ENCODE measurements at regions not wholly inside any gene's neighbourhood (a gene's known extent, or its start where the extent isn't known, plus 50 kb on each side); places are given as distances from the start of the nearest gene placed in this dataset.

GRCh38 chr5:60490597-60491166 is 209.3 kb downstream of the DEPDC1B start:
- no peak overlapping the region for H3K4me3 ChIP-seq
- intact Hi-C loops (cut with DNase I), result no loop called here
- WGBS, 2 donors, result 76 to 81% methylated on average over 4 of the region's 4 CpGs
- H3K36me3 ChIP-seq (replicated peaks in 1 of 2; ENCODE audit: insufficient read depth in 1 of 2, low read depth in 2 of 2), result no peaks in the 10 kb centered on the region
- no peaks in the 10 kb centered on the region for H3K9me3 ChIP-seq
- H3K4me1 ChIP-seq, result peaks cover 8% of the 10 kb centered on the region
- H3K27ac ChIP-seq, result no peak overlapping the region
- no peak for ATAC-seq
- no peak for TF ChIP-seq POLR2A (IDR thresholded peaks at IDR 0.05)
- TF ChIP-seq, protein P1, sequence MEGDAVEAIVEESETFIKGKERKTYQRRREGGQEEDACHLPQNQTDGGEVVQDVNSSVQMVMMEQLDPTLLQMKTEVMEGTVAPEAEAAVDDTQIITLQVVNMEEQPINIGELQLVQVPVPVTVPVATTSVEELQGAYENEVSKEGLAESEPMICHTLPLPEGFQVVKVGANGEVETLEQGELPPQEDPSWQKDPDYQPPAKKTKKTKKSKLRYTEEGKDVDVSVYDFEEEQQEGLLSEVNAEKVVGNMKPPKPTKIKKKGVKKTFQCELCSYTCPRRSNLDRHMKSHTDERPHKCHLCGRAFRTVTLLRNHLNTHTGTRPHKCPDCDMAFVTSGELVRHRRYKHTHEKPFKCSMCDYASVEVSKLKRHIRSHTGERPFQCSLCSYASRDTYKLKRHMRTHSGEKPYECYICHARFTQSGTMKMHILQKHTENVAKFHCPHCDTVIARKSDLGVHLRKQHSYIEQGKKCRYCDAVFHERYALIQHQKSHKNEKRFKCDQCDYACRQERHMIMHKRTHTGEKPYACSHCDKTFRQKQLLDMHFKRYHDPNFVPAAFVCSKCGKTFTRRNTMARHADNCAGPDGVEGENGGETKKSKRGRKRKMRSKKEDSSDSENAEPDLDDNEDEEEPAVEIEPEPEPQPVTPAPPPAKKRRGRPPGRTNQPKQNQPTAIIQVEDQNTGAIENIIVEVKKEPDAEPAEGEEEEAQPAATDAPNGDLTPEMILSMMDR (IDR thresholded peaks at IDR 0.05), result no peak
- H3K27me3 ChIP-seq, result no peaks in the 10 kb centered on the region
- DNase-seq, result no peak

- TF ChIP-seq, protein P1 (IDR thresholded peaks at IDR 0.05), result no peak
- TF ChIP-seq POLR2A (IDR thresholded peaks at IDR 0.05), result no peak
- no peaks in the 10 kb centered on the region for H3K27me3 ChIP-seq
- ATAC-seq (no peak), DNase-seq (no peak)
- intact Hi-C loops (cut with DNase I), result no loop called here
- no peak overlapping the region for H3K27ac ChIP-seq
- no peaks in the 10 kb centered on the region for H3K36me3 ChIP-seq (replicated peaks in 1 of 2; ENCODE audit: insufficient read depth in 1 of 2, low read depth in 2 of 2)
- WGBS, 2 donors, result 92 to 97% methylated on average over 3 of the region's 3 CpGs
- H3K4me1 ChIP-seq, result peaks cover 8% of the 10 kb centered on the region
- no peaks in the 10 kb centered on the region for H3K9me3 ChIP-seq
- no peak overlapping the region for H3K4me3 ChIP-seq
Measured at GRCh38 chr5:60489856-60490255, 210.1 kb downstream of the DEPDC1B start.

DNA sequence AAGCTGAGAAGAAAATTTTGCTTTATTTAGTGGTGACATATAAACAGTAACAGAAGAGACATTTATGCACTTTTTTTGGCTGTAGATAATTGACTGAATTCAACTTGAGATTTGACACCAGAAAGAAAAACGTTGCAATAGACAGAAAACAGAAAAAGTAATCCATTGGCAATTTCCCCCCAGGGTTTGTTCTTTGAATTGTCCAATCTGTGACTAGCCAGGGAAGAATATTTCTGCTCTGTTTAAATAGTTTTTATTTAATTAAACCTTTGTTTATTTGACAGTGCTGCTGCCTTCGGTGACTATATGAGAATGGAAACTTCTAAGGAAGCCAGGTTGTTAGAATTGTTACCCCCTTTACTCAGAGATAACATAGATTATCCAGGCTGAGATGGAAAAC is 210.6 kb downstream of the DEPDC1B start:
- 40 to 57% methylated on average over 2 of the region's 2 CpGs for WGBS, 2 donors
- DNase-seq (no peak), ATAC-seq (no peak)
- no peaks in the 10 kb centered on the region for H3K27me3 ChIP-seq
- H3K4me1 ChIP-seq, result peaks cover 8% of the 10 kb centered on the region
- no peaks in the 10 kb centered on the region for H3K9me3 ChIP-seq
- no peak overlapping the region for H3K27ac ChIP-seq
- TF ChIP-seq, protein P1 (IDR thresholded peaks at IDR 0.05), result no peak
- no peak for TF ChIP-seq POLR2A (IDR thresholded peaks at IDR 0.05)
- no peak overlapping the region for H3K4me3 ChIP-seq
- intact Hi-C loops (cut with DNase I), result no loop called here
- no peaks in the 10 kb centered on the region for H3K36me3 ChIP-seq (replicated peaks in 1 of 2; ENCODE audit: insufficient read depth in 1 of 2, low read depth in 2 of 2)

DNA sequence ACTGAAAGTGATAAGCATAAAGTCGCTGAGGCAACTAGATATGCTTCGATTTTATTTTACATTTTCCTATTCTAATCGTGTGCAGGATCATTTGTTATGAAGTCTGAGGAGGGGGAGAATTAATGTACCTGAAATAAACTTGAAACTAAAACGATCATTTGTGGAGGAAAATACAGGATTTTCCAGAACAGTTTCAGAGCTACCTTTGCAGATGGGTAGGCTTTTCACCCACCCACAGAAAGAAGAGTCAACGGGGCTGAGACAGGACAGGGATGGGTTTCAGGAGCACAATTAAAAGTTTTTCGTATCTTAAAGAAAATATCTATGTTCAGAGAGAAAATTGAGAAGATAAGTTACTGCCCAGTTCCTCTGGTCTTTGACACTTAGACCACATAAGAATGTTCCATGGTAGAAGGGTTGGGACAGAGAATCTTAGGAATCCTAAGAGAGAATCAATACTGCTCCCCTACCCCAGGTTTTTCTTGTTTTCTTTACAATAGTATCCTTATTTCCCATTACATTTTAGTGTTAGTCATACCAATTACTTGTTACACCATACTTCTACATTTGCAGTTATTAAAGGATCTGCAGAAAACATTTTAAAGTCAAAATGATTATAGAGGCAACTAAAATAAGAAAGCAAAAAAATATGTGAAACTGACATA is 211.4 kb downstream of the DEPDC1B start:
- DNase-seq (no peak), ATAC-seq (no peak)
- 16 to 22% methylated on average over 6 of the region's 6 CpGs for WGBS, 2 donors
- Histone ChIP-seq H3K4me3 (no peak overlapping the region), H3K27me3 (no peaks in the 10 kb centered on the region), H3K4me1 (peaks cover 8% of the 10 kb centered on the region), H3K9me3 (no peaks in the 10 kb centered on the region), H3K36me3 (replicated peaks in 1 of 2; ENCODE audit: insufficient read depth in 1 of 2, low read depth in 2 of 2) (no peaks in the 10 kb centered on the region), H3K27ac (no peak overlapping the region)
- intact Hi-C loops (cut with DNase I), result no loop called here
- TF ChIP-seq, protein P1 (IDR thresholded peaks at IDR 0.05), result no peak
- TF ChIP-seq POLR2A (IDR thresholded peaks at IDR 0.05), result no peak
